ENCODE measurements at regions not wholly inside any gene's neighbourhood (a gene's known extent, or its start where the extent isn't known, plus 50 kb on each side); places are given as distances from the start of the nearest gene placed in this dataset.

DNA sequence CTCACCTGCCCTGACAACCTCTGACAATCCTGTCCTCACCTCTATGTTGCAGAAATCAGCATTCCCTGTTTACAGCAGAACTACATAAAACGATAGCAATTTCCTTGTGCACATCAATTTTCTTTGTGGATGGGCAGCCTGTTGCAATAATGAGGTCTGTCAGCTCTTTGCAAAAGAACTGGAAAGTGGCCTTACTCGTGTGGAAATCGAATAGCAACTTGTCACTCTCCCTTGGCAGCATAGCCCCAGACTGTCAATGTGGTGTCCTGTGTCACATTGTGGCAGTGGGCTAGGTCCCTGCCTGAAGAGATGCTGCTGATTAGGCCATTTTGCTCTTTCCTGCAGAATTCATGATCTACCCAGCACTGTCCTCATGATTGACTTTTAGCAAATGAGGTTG is 531.9 kb downstream of the CCDC85A start:
- CTCF ChIA-PET: no interaction called here
- TF ChIP-seq, protein P1, sequence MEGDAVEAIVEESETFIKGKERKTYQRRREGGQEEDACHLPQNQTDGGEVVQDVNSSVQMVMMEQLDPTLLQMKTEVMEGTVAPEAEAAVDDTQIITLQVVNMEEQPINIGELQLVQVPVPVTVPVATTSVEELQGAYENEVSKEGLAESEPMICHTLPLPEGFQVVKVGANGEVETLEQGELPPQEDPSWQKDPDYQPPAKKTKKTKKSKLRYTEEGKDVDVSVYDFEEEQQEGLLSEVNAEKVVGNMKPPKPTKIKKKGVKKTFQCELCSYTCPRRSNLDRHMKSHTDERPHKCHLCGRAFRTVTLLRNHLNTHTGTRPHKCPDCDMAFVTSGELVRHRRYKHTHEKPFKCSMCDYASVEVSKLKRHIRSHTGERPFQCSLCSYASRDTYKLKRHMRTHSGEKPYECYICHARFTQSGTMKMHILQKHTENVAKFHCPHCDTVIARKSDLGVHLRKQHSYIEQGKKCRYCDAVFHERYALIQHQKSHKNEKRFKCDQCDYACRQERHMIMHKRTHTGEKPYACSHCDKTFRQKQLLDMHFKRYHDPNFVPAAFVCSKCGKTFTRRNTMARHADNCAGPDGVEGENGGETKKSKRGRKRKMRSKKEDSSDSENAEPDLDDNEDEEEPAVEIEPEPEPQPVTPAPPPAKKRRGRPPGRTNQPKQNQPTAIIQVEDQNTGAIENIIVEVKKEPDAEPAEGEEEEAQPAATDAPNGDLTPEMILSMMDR (IDR thresholded peaks at IDR 0.05; ENCODE audit: insufficient read depth in 1 of 2, low read depth in 1 of 2, low read length in 1 of 2, severe bottlenecking in 1 of 2, unreplicated experiment in 1 of 2): no peak
- Histone ChIP-seq H3K27me3 (replicated peaks; ENCODE audit: control insufficient read depth, insufficient read depth, low read length) (no peaks in the 10 kb centered on the region), H3K4me3 (ENCODE audit: low read depth, low read length) (no peak overlapping the region), H3K4me1 (no peaks in the 10 kb centered on the region), H3K36me3 (ENCODE audit: control insufficient read depth, insufficient read depth, low read length) (no peaks in the 10 kb centered on the region), H3K9me3 (no peaks in the 10 kb centered on the region)
- Mint-ChIP-seq H3K27me3 (ENCODE audit: insufficient read depth, unreplicated experiment) (no peaks in the 10 kb centered on the region), H3K36me3 (ENCODE audit: insufficient read depth, unreplicated experiment) (no peaks in the 10 kb centered on the region), H3K9me3 (ENCODE audit: unreplicated experiment) (peaks cover 11% of the 10 kb centered on the region), H3K4me1 (ENCODE audit: low read depth, unreplicated experiment) (no peaks in the 10 kb centered on the region), H3K4me3 (ENCODE audit: unreplicated experiment) (no peak overlapping the region), H3K27ac (ENCODE audit: unreplicated experiment) (no peak overlapping the region)
- POLR2A ChIA-PET: no interaction called here
- intact Hi-C loops (cut with micrococcal nuclease; ENCODE audit: unreplicated experiment): no loop called here
- no peak for DNase-seq
- no TSS peak for BruUV-seq (replicated peaks)

DNA sequence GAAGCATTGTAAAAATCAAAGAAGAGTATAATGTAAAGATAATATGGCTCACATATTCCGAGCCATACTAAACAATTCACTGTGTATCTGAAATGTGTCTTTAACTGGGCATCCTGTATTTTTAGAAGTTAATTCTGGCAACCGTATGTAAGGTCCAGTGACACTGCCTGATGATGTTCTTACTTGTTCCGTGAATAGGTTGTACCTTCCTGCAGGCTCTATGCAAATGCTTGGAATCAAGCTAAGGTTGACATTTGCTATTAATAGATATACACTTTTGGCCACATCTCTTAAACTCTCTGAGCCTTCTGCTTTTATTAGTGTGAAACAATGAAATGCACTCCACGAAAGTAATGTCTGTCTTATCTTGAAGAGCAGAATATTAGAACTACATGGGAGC is 534.6 kb downstream of the CCDC85A start:
- H3K4me3 Mint-ChIP-seq (ENCODE audit: unreplicated experiment): no peak overlapping the region
- DNase-seq: no peak
- H3K4me1 Mint-ChIP-seq (ENCODE audit: low read depth, unreplicated experiment): no peaks in the 10 kb centered on the region
- Histone ChIP-seq H3K9me3 (no peaks in the 10 kb centered on the region), H3K36me3 (ENCODE audit: control insufficient read depth, insufficient read depth, low read length) (no peaks in the 10 kb centered on the region), H3K4me3 (ENCODE audit: low read depth, low read length) (no peak overlapping the region), H3K4me1 (no peaks in the 10 kb centered on the region), H3K27me3 (replicated peaks; ENCODE audit: control insufficient read depth, insufficient read depth, low read length) (no peaks in the 10 kb centered on the region)
- intact Hi-C loops (cut with micrococcal nuclease; ENCODE audit: unreplicated experiment): no loop called here
- no peaks in the 10 kb centered on the region for H3K36me3 Mint-ChIP-seq (ENCODE audit: insufficient read depth, unreplicated experiment)
- no peak overlapping the region for H3K27ac Mint-ChIP-seq (ENCODE audit: unreplicated experiment)
- H3K27me3 Mint-ChIP-seq (ENCODE audit: insufficient read depth, unreplicated experiment): no peaks in the 10 kb centered on the region
- no TSS peak for BruUV-seq (replicated peaks)
- CTCF ChIA-PET: no interaction called here
- TF ChIP-seq, protein P1 (IDR thresholded peaks at IDR 0.05; ENCODE audit: insufficient read depth in 1 of 2, low read depth in 1 of 2, low read length in 1 of 2, severe bottlenecking in 1 of 2, unreplicated experiment in 1 of 2): no peak
- peaks cover 11% of the 10 kb centered on the region for H3K9me3 Mint-ChIP-seq (ENCODE audit: unreplicated experiment)
- POLR2A ChIA-PET: no interaction called here

GRCh38 chr2:56729212-56729611 is 545.4 kb downstream of the CCDC85A start:
- H3K4me3 ChIP-seq (ENCODE audit: low read depth, low read length): no peak overlapping the region
- H3K9me3 ChIP-seq: peaks cover 3% of the 10 kb centered on the region; the same call in 1 of the 2 replicates
- no peaks in the 10 kb centered on the region for H3K36me3 ChIP-seq (ENCODE audit: control insufficient read depth, insufficient read depth, low read length)
- CTCF ChIA-PET: no interaction called here
- Mint-ChIP-seq H3K4me1 (ENCODE audit: low read depth, unreplicated experiment) (no peaks in the 10 kb centered on the region), H3K36me3 (ENCODE audit: insufficient read depth, unreplicated experiment) (no peaks in the 10 kb centered on the region), H3K27me3 (ENCODE audit: insufficient read depth, unreplicated experiment) (no peaks in the 10 kb centered on the region), H3K4me3 (ENCODE audit: unreplicated experiment) (no peak overlapping the region), H3K9me3 (ENCODE audit: unreplicated experiment) (no peaks in the 10 kb centered on the region), H3K27ac (ENCODE audit: unreplicated experiment) (no peak overlapping the region)
- H3K4me1 ChIP-seq: no peaks in the 10 kb centered on the region
- BruUV-seq (replicated peaks): no TSS peak
- DNase-seq: no peak
- TF ChIP-seq, protein P1 (IDR thresholded peaks at IDR 0.05; ENCODE audit: insufficient read depth in 1 of 2, low read depth in 1 of 2, low read length in 1 of 2, severe bottlenecking in 1 of 2, unreplicated experiment in 1 of 2): no peak
- no peaks in the 10 kb centered on the region for H3K27me3 ChIP-seq (replicated peaks; ENCODE audit: control insufficient read depth, insufficient read depth, low read length)
- POLR2A ChIA-PET: no interaction called here
- intact Hi-C loops (cut with micrococcal nuclease; ENCODE audit: unreplicated experiment): no loop called here

Data from Caco-2 (cell line).